SJSA1 (cell line): ENCODE measurements at regions not wholly inside any gene's neighbourhood (a gene's known extent, or its start where the extent isn't known, plus 50 kb on each side); places are given as distances from the start of the nearest gene placed in this dataset.
"Not testable (repeated sequence)": the region's sequence is repeated elsewhere in the genome, so short reads cannot be mapped to it uniquely, and the experiment has no call there.

ENCODE experiments used
- DNase-seq, 2 experiments: peaks; one replicate each; pipeline ENCODE4 v3.0.0-alpha.2; 2015 to 2020; ENCODE audit warnings: low spot score in 2 of 2, low read depth in 1 of 2
- H3K27ac ChIP-seq: fragments of 250-450 bp; sonication (Bioruptor Pico); 2 replicates; pipeline ENCODE4 v1.5.1; 2020; ENCODE audit warnings: mild to moderate bottlenecking, moderate library complexity
- H3K27me3 ChIP-seq: fragments of 250-450 bp; sonication (Bioruptor Pico); replicated peaks from 2 replicates; pipeline ENCODE4 v1.5.1; 2020; ENCODE audit warnings: mild to moderate bottlenecking, moderate library complexity
- H3K36me3 ChIP-seq: fragments of 250-450 bp; sonication (Bioruptor Pico); 2 replicates; pipeline ENCODE4 v1.5.1; 2020; ENCODE audit warnings: mild to moderate bottlenecking
- H3K4me1 ChIP-seq: fragments of 250-450 bp; sonication (Bioruptor Pico); replicated peaks from 2 replicates; pipeline ENCODE4 v1.6.1; 2021; ENCODE audit warnings: mild to moderate bottlenecking
- H3K4me3 ChIP-seq: fragments of 250-450 bp; sonication (Bioruptor Pico); 2 replicates; pipeline ENCODE4 v1.5.1; 2020; ENCODE audit warnings: mild to moderate bottlenecking
- H3K9me3 ChIP-seq: fragments of 250-450 bp; sonication (Bioruptor Pico); replicated peaks from 2 replicates; pipeline ENCODE4 v1.5.1; 2020; ENCODE audit warnings: mild to moderate bottlenecking

DNA sequence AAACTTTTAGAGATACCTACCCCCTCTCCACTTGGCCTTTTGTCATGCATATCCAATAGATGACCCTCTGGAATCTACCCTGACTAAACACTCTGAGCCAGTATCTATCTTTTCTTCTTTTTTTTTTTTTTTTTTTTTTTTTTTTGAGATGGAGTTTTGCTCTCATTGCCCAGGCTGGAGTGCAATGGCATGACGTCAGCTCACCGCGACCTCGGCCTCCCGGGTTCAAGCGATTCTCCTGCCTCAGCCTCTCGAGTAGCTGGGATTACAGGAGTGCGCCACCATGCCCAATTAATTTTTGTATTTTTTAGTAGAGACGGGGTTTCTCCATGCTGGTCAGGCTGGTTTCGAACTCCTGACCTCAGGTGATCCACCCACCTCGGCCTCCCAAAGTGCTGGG lies 50.8 kb upstream of the GRIN2B start:
- not testable (repeated sequence) for H3K4me3 ChIP-seq, H3K27me3 ChIP-seq, H3K9me3 ChIP-seq, H3K4me1 ChIP-seq, H3K36me3 ChIP-seq, DNase-seq, H3K27ac ChIP-seq

DNA sequence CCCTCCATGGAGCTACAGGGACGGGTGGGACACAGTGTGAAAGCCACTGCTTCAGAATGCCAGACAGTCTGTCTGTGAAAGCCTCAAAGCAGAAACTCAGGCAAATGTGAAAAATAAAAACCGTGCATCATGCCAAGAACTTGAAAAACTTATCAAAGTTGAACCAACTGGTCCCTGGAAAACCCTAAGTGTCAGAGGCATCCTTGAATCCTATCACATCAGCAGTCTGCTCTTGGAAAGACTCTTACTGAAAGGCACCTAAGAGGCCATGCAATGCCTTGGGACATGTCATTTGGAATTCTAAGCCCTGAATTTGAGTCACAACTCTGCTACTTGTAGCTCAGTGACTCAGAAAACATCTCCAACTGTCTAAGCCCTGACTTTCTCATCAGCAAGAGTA lies 62.4 kb upstream of the GRIN2B start:
- H3K4me3 ChIP-seq = no peak overlapping the region
- H3K27ac ChIP-seq = no peak overlapping the region
- DNase-seq = no peak
- H3K27me3 ChIP-seq = no peaks in the 10 kb centered on the region
- H3K9me3 ChIP-seq = no peaks in the 10 kb centered on the region
- H3K36me3 ChIP-seq = no peaks in the 10 kb centered on the region
- no peaks in the 10 kb centered on the region for H3K4me1 ChIP-seq

DNA sequence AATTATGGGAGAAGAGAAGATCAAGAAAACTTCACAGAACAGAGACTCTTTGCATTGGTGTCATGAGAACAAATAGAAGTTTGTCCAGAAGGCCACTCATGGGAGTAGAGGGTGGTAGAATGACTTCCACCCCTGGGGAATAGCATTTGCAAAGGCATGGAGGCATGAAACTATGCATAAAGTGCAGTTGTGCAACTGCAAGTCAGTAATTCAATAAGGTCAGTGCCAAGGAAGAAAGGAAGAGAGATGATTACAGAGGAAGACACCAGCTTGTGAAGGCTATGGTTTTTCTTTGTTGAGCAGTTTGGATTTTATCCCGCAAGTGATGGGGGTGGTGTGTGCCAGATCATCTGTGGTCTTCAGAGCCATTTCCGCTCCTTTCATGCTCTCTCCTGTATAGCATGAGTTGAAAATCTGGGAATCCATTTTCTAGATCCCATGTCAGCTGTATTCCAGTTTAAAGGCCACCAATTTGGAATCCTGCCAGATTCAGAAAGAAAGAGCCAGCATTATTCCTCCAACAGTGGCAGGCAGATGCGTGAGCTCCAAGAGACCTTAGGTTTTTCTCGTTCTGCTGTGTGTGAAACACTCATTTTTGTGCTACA lies 67.6 kb upstream of the GRIN2B start:
- Histone ChIP-seq H3K36me3 (no peaks in the 10 kb centered on the region), H3K27ac (no peak overlapping the region), H3K4me1 (no peaks in the 10 kb centered on the region), H3K4me3 (no peak overlapping the region), H3K27me3 (no peaks in the 10 kb centered on the region), H3K9me3 (no peaks in the 10 kb centered on the region)
- no peak for DNase-seq

DNA sequence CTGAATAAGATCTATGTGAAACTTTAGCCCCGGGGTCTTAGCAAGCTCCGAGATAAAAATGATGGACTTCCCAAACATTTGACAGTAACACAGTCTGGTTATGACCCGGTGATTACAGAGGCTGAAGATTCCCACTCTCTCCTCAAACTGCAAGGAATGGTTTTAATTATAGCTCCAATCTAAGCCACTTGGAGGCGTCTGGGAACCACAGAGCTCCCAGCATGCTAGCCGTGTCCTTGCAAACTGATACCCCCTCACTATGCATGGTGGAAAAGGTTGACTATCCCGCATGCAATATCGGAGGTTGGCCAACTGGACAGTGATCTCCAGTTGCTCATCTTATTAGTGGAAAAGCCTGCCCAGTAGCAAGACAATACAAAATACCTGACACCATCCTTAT lies 76.5 kb upstream of the GRIN2B start:
- Histone ChIP-seq H3K4me1 (no peaks in the 10 kb centered on the region), H3K36me3 (no peaks in the 10 kb centered on the region), H3K9me3 (no peaks in the 10 kb centered on the region), H3K27ac (no peak overlapping the region), H3K4me3 (no peak overlapping the region), H3K27me3 (no peaks in the 10 kb centered on the region)
- DNase-seq = no peak

DNA sequence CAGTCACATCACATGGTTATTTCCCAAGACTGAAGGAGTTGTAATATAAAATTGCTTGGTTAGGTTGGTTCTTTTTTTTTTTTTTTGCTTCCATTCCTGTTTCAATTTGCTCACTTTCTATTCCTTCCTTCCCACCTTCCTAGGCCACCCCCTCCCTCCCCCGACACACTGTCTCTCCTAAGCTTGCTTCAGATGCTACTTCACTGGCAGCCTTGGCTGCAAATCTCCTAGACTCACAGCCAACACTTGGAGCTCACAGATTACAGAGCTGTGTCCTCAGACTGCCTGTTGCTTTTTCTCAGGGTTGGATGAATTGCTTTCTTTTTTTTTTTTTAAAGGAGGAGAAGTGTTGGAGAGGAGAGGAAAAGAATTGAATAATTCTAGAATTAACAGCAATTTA lies 77.3 kb upstream of the GRIN2B start:
- Histone ChIP-seq H3K27ac (no peak overlapping the region), H3K27me3 (no peaks in the 10 kb centered on the region), H3K36me3 (no peaks in the 10 kb centered on the region), H3K4me1 (no peaks in the 10 kb centered on the region), H3K9me3 (no peaks in the 10 kb centered on the region), H3K4me3 (no peak overlapping the region)
- DNase-seq = no peak

DNA sequence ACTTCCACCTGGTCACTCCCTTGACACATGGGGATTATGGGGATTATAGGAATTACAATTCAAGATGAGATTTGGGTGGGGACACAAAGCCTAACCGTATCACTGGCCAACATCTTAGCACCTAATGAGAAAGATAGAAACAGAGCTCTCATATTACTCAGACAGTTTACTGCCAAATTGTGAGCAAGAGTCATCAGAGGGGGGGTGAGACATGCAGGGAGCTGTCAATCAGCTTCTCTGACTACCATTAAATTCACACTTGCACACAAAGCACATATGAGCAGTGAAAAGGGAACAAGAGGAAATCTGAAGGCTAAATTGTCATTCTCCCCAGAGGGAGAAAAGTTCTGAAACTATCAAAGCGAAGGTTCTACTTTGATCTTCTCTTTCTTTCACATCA lies 78.1 kb upstream of the GRIN2B start:
- H3K9me3 ChIP-seq = no peaks in the 10 kb centered on the region
- no peaks in the 10 kb centered on the region for H3K27me3 ChIP-seq
- DNase-seq = no peak
- H3K4me1 ChIP-seq = no peaks in the 10 kb centered on the region
- H3K36me3 ChIP-seq = no peaks in the 10 kb centered on the region
- H3K27ac ChIP-seq = no peak overlapping the region
- no peak overlapping the region for H3K4me3 ChIP-seq

DNA sequence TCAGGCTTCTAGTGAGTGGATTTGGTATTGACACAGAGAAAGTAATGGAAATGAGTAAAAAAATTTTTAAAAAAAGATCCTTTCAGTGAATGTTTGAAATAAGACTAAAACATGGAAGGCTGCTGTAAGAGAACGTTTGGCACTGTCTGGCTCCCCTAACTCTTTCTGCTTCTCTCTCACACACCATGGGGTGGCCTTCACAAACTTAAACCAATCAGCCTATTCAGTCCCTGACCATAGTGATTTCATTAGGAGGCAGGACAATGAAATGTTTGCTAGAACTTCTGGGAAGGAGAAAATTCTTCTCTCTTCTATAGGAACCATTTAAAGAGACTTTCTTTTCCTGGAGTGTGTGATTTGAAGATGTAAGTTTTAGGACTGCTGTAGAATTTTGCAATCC lies 84.2 kb upstream of the GRIN2B start:
- Histone ChIP-seq H3K27me3 (no peaks in the 10 kb centered on the region), H3K36me3 (no peaks in the 10 kb centered on the region), H3K4me3 (no peak overlapping the region), H3K4me1 (no peaks in the 10 kb centered on the region), H3K9me3 (no peaks in the 10 kb centered on the region), H3K27ac (no peak overlapping the region)
- no peak for DNase-seq

DNA sequence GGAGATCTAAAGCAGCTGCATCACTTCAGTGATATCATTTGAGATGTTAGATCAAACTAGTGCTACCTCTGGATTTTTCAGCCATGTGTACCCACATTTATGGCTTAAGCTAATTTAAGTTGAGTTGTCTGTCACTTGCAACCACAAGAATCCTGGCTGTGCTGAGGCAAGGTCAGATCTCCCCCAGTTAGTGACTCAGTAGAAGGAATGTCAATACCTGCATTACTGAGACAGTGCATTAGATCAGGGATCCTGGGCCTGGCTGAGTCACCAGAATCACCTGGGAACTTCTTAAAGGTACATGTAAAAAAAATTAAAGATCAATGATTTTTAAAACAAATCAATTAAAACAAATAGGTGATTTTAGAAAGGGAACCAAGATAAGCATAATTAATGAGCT lies 84.6 kb upstream of the GRIN2B start:
- no peaks in the 10 kb centered on the region for H3K27me3 ChIP-seq
- no peaks in the 10 kb centered on the region for H3K36me3 ChIP-seq
- H3K4me3 ChIP-seq = no peak overlapping the region
- H3K4me1 ChIP-seq = no peaks in the 10 kb centered on the region
- H3K9me3 ChIP-seq = no peaks in the 10 kb centered on the region
- H3K27ac ChIP-seq = no peak overlapping the region
- no peak for DNase-seq

DNA sequence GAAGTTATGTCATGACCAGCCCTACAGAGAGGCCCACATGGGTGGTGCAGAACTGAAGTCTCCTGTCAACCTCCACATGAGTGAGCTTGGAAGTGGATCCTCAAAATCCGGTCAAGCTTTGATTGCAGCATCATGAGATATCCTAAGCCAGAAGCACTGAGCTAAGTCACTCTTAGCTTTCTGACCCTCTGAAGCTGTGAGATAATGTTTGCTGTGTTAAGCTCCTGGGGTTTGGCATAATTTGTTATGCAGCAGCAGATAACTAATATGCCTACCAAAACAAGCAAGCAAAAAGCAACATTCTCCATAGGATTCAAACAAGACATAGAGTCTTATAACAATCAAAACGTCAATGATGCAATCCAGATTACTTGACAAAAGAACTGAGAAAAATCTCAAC lies 87.6 kb upstream of the GRIN2B start:
- DNase-seq = no peak
- H3K9me3 ChIP-seq = no peaks in the 10 kb centered on the region
- no peaks in the 10 kb centered on the region for H3K36me3 ChIP-seq
- no peaks in the 10 kb centered on the region for H3K27me3 ChIP-seq
- H3K4me3 ChIP-seq = no peak overlapping the region
- H3K4me1 ChIP-seq = no peaks in the 10 kb centered on the region
- no peak overlapping the region for H3K27ac ChIP-seq

DNA sequence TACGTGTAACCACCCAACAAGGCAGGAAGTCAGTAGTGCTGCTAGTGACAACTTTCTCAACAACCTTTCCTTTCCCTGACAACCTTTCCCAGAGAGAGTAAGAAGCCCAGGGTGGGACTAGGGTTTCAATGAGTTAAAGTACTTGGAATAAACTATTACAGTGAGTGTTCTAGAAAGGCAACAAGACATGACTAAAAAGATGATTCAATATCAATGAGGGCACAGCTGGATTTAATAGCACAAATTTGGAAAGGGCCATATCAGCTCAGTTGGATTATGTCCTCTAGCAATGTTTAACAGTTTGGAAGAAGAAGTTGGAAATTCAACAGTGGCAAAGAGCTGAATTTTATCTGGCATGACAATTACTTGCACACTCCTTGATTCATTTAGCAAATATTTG lies 90.4 kb upstream of the GRIN2B start:
- Histone ChIP-seq H3K27me3 (no peaks in the 10 kb centered on the region), H3K4me3 (no peak overlapping the region), H3K9me3 (no peaks in the 10 kb centered on the region), H3K4me1 (no peaks in the 10 kb centered on the region), H3K27ac (no peak overlapping the region), H3K36me3 (no peaks in the 10 kb centered on the region)
- DNase-seq = no peak

DNA sequence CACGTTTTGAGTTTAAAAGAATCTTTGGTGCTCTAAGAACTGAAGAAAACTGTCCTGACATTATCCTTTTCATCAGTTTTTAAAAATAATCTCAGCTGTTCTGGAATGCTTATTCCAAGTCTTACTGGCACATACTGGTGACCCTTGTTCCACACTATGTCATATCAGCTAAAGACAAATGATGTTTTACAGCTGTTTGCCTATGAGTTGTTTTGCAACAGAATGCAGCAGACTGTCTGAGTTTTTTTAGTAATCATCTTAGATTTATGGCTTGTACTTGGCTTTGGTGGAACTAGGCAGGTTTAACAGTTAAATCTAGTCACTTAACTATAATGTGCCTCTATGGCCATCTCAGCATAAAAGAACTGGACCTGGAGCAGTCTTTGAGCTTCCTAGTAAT lies 91.6 kb upstream of the GRIN2B start:
- no peak overlapping the region for H3K4me3 ChIP-seq
- H3K27ac ChIP-seq = no peak overlapping the region
- no peaks in the 10 kb centered on the region for H3K27me3 ChIP-seq
- H3K9me3 ChIP-seq = no peaks in the 10 kb centered on the region
- no peaks in the 10 kb centered on the region for H3K36me3 ChIP-seq
- DNase-seq = no peak
- H3K4me1 ChIP-seq = no peaks in the 10 kb centered on the region

DNA sequence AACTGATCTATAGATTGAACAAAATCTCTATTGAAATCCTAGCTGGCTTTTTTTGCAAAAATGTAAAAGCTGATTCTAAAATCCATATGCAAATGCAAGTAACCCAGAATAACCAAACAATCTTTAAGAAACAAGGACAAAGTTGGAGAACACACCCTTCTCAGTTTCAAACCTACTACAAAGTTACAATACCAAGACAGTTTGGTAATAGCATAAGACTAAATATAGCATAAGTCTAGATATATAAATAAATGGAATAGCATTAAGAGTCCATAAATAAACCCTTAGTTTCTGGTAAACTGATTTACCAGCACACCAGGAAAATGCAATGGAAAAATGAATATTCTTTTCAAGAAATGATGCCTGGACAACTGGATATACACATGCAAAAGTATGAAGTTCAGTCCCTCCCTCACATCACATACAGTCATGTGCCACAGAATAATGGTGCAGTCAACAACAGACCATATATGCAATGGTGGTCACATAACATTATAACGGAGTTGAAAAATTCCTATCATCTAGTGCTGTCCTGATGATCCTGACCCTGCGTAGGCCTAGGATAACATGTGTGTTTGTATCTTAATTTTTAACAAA lies 94.5 kb upstream of the GRIN2B start:
- no peak overlapping the region for H3K27ac ChIP-seq
- no peaks in the 10 kb centered on the region for H3K9me3 ChIP-seq
- no peak overlapping the region for H3K4me3 ChIP-seq
- H3K4me1 ChIP-seq = no peaks in the 10 kb centered on the region
- no peaks in the 10 kb centered on the region for H3K27me3 ChIP-seq
- no peaks in the 10 kb centered on the region for H3K36me3 ChIP-seq
- no peak for DNase-seq

DNA sequence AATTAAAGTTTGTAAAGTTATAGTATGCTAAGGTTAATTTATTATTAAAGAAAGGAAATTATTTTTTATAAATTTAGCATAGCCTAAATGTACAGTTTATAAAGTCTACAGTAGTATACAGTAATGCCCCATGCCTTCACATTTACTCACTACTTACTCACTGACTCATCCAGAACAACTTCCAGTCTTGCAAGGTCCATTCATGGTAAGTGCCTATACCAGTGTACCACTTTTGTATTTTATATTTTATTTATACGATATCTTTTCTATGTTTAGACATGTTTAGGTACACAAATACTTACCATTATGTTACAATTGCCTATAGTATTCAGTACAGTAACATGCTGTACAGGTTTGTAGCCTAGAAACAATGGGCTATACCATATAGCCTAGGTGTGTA lies 95.1 kb upstream of the GRIN2B start:
- H3K27ac ChIP-seq = no peak overlapping the region
- H3K4me1 ChIP-seq = no peaks in the 10 kb centered on the region
- H3K9me3 ChIP-seq = no peaks in the 10 kb centered on the region
- H3K27me3 ChIP-seq = no peaks in the 10 kb centered on the region
- no peaks in the 10 kb centered on the region for H3K36me3 ChIP-seq
- no peak for DNase-seq
- no peak overlapping the region for H3K4me3 ChIP-seq

DNA sequence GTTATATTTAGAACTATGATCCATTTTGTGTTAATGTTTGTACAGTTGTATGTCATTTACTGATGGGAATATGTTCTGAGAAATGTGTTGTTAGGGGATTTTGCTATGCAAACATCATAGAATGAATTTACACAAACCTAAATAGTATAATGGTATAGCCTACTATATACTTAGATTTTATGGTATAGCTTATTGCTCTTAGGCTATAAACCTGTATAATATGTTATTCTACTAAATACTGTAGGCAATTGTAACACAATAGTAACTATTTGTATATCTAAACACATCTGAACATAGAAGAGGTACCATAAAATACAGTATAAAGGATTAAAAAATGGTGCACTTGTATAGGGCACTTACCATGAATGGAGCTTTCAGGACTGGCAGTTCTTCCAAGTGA lies 105.4 kb upstream of the GRIN2B start:
- no peak overlapping the region for H3K27ac ChIP-seq
- no peaks in the 10 kb centered on the region for H3K36me3 ChIP-seq
- no peak for DNase-seq
- H3K27me3 ChIP-seq = no peaks in the 10 kb centered on the region
- H3K4me3 ChIP-seq = no peak overlapping the region
- H3K9me3 ChIP-seq = no peaks in the 10 kb centered on the region
- no peaks in the 10 kb centered on the region for H3K4me1 ChIP-seq

DNA sequence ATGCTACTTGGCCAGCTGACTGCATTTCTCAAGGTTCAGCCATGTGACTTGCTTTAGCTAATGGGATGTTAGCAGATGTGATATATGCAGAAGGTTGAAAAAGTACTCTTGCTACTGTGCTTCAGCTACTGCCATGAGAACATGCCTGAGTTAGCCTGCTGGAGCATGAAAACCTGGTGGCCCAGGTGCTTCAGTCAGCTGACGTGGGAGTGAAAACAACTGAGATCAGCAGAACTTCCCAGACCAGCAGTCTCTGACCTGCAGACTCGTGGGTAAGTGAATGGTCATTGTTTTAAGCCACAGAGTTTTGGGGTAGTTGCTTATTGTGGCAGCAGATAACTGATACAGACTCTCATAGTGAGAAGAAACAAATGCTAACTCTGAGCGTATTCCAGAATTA lies 118.6 kb upstream of the GRIN2B start:
- Histone ChIP-seq H3K9me3 (no peaks in the 10 kb centered on the region), H3K27ac (no peak overlapping the region), H3K36me3 (no peaks in the 10 kb centered on the region), H3K4me1 (no peaks in the 10 kb centered on the region), H3K27me3 (no peaks in the 10 kb centered on the region), H3K4me3 (no peak overlapping the region)
- DNase-seq = no peak
